ENCODE measurements at regions not wholly inside any gene's neighbourhood (a gene's known extent, or its start where the extent isn't known, plus 50 kb on each side); places are given as distances from the start of the nearest gene placed in this dataset.
"Not testable (repeated sequence)": the region's sequence is repeated elsewhere in the genome, so short reads cannot be mapped to it uniquely, and the experiment has no call there.

DNA sequence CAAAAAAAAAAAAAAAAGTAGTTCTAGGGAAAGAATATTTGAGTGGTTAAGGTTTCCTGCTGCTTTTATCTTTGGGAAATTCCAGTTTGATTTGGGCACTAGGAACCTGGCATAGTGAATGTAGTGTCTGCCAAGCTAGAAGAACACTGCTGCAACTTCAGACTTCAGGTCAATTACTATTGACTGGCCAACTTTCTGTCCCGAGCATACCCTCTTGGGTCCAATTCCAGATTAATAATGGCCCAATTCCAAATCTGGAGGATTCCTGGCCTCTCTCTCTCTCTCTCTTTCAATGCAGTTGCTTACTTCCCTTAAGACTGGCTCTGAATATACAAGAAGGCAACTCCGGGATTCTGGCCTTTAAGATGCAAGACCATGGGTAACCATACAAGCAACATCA, 74.9 kb downstream of the ANKEF1 start:
- FAIRE-seq = no peak

DNA sequence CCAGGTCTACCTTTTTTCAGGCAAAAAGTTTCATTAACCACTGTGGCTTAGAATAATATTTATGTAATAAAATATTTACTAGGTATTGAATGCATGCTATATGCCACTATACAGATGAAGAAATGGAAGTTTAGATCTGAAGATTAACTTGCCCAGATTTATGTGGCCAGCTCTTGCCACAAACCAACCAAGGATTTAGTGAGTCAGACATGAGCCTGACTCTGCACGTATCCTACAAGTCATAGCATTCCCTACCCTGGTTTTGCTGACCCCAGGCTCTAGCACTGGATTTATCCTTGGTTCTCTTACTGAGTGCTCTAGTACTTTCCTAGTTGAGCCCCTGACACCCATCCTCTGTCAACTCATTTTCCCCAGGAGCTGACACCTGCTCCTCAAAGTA, 75.4 kb downstream of the ANKEF1 start:
- no peak for FAIRE-seq

DNA sequence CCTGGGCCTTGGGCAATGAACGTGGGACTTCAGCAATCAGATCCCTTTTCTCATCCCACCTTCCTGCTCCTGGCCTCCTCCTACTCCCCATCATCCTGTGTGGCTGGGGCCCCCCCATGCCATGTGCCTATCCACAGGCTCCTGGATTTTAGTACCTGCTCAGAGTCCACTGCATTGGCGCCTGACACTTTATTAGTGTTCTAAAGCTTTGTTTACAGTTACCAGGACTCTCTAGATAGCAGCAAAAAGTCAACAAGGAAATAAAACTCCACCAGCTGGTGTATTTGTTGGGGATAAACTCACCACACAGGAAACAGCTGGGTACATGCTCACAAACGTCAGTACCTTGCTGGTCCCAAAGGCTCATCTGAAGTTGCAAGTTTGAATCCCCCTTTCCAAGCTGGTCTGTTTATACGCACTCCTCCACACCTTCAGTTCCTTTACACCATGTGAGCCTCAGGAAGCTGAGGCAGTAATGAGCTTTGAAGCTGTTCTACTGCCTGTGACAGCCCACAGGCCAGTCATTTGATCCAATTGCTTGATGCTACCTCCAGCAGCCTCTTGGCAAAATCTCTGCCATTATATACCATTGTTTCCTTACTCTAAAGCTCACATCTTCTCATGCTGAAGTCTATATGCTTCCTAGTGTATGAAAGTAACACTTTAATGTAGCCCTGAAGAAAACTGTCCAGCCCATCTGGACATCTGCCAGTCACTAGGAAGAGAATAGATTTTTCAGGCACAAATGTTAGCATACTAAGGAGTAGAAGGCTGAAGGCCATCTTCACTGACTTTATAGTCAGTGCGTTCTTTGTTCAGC, 76.6 kb downstream of the ANKEF1 start:
- peak; percentile 79 for FAIRE-seq

DNA sequence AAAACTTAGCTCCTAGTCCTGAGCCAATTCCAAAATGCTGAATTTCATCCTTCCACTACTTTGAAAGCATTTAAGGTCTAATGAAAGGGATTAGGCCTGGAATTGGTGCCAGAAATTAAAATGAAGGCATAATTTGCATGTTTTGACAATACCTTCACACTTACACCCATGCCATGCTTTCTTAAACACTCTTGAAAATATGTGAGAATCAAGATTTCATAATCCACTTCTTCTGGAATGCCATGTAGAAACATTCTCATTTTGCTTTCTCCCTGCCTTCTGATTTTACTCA, 77.1 kb downstream of the ANKEF1 start:
- FAIRE-seq = no peak

DNA sequence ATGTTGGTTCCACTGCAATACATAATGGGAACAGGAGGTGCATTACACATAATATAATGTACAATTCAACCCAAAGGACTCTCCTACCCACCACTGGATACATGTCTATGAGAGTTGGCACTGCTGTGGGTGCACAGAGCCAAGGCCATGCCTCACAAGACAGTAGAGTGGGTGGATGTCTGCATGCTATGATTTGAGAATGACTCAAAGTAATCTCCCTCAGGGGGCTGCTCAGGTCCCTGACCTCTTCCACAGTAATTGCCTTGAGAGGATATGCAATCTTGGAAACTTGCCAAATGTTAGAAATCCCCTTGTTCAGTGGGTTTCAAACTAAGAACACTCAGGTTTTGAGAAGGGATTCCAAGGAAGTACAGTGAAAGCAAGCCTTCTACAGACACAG, 79.0 kb downstream of the ANKEF1 start:
- FAIRE-seq = no peak

DNA sequence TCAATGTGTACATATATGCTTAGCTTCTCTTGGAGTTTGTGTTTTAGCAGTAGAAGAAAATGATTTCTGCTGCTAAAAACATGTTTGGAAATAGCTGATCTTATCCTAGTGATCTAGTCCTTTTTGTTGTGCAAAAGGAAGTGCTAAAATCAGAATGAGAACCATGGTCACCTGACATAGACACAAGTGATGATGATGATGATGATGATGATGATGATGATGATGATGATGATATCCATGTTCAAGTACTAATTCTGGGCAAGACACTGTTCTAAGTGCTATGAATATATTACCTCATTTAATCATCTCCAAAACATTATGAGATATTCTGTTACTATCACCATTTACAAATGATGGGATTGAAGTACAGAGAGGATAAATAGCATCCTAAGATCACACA, 79.8 kb downstream of the ANKEF1 start:
- FAIRE-seq = no peak

DNA sequence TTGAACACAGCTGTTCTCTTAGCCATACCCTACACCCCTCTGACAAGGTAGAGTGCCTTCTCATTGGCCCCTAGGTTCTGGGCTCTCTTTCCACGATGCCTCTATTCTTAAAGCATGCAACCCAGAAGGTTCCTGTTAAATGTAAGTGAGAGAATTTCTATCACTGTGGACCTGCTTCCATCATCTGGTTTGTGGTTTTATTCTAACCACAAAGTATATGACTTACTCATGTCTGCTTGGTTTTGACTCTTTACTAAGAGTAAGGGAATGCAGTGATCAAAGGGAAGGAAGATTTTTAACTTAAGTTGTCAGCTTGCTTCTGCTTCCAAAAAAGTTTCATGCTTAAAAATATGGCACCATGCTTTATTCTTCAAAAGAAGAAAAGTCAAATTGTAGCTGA, 80.2 kb downstream of the ANKEF1 start:
- FAIRE-seq = no peak

DNA sequence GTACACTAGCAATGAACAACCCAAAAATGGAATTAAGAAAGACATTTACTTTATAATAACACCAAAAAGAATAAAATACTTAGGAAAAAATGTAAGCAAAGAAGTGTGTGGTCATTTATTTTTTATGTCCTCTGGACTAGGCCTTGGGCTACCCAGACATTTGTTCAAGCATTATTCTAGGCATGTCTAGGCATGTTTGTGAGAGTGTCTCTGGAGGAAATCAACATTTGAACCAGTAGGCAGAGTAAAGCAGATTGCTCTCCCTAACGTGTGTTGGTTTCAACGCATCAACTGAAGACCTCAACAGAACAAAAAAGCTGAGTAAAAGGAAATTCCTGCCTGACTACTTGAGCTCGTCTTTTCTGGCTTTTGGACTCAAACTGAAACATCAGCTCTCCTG, 84.5 kb downstream of the ANKEF1 start:
- FAIRE-seq = no peak

DNA sequence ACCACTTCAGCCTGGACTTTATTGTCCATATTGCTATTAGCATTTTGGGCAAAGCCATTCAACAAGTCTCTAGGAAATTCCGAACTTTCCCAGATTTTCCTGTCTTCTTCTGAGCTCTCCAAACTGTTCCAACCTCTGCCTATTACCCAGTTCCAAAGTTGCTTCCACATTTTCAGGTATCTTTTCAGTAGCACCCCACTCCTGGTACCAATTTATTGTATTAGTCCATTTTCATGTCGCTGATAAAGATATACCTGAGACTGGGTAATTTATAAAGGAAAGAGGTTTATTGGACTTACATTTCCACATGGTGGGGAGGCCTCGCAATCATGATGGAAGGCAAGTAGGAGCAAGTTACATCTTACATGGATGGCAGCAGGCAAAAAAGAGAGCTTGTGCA, 90.1 kb downstream of the ANKEF1 start:
- FAIRE-seq = not testable (repeated sequence)

DNA sequence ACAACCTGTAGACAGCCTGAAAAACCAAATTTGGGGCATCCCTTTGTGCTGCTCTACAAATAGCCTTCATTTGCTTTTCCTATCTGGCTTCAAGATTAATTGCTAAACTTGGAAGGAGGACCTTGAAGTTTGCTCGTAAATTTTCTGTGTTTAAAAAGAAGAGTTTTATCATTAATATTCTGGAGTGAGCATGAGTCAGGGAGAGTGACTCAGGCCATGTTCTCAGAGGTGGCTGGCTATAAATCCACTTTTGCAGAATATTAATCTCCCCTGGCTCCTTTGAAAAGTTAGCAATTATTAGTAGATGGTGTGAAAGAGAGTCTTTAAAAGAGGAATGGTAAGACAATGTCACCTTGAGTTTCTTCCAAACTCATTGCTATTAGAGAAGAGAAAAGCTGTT, 91.0 kb downstream of the ANKEF1 start:
- FAIRE-seq = no peak

DNA sequence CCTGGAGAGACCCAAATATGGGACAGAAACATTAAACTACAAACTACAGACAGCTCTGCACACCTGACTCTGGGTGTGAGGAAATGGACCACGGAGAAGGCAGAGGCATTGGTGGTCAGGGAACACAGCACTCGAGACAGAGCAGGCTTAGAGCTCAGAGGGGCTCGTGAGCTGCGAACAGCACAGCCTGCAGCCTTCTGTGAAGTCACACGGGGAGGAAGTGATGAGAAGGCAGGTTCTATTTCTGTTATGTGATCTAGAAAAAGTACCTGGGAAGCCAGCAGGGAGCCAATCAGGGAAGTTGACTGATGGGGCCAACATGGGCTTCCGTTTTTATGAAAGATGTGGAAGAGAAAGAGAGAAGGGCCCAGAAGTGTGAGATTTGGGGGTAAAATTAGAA, 88.9 kb upstream of the SNAP25 start:
- no peak for FAIRE-seq

DNA sequence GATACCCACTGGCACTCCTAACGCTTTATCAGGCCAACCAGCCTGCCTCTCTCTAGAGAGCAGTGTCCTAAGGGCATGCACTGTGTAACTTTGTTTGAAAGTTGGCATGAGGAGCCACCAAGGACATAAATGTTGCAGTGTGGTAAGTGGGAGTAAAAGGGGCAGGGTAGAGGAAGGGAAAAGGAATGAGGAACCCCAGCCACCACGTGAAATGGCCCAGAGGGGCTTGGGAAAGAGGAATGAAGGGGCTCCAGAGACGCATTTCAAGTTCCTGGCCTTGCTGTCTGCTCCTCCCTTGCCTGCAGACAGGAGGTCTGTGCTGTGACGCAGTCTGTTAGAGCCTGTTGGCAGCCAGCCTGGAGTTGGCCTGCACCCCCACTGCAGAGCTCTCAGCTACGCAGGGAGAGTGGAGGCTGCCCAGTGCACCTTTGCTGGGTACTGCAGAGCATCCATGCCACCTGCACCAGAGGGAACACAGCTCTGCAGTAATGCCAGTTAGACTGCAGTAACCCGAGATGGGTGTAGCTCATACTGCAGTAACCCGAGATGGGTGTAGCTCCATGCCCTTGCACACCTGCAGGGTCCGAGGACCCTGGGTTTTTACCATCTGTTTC, 86.8 kb upstream of the SNAP25 start:
- no peak for FAIRE-seq

DNA sequence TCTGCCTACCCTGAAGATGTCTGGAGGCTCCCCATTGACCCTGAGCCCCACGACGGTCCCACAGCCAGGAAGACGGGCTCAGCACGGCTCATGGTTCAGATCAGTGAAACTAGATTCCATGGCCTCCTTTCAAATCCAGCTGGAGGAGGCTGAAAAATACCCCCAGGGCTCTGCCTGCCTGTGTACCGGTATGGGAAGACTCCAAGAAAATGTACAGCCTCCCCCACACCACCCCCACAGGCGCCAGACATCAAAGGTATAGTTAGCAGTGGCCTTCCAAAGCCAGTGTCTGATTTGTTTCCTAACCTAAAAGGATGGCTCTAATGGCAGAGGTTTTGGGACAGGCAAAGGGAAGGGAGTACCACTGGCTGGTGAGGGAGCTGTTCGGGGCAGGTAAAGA, 86.2 kb upstream of the SNAP25 start:
- no peak for FAIRE-seq

DNA sequence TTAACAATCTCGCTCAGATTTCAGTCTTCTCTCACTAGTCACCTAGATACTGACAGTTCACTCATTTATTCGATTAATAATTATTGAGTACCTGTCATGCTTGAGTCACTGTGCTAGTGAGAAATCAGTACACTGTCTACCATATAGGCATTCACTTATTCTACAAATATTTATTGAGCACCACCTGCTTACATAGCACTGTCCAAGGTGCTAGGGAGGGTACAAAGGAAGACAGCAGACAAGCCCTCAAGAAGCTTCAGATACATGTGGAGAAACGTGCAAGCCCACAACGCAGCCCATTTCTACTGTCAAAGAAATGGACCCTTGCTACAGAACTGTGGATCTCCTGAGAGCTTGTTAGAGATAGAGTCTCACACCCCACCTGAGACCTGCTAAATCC, 85.1 kb upstream of the SNAP25 start:
- no peak for FAIRE-seq

DNA sequence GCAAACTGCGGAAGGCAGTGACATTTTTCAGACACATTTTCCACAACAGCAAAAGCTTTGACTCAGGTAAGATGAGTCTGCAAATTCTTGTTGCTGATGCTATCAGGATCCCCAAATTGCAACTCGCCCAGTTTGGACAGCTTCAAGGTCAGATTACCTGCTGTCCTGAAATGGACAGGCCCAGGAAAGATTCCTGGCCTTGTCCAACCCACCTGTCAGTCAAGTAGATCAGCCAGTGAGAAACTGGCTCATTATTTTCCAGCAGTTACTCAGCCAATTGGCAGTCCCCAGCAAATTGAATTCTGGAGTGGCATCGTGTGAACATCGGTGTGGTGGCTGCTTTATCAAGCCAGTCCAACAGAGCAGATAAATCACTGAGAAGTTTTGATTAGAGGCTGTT, 84.5 kb upstream of the SNAP25 start:
- FAIRE-seq = no peak

DNA sequence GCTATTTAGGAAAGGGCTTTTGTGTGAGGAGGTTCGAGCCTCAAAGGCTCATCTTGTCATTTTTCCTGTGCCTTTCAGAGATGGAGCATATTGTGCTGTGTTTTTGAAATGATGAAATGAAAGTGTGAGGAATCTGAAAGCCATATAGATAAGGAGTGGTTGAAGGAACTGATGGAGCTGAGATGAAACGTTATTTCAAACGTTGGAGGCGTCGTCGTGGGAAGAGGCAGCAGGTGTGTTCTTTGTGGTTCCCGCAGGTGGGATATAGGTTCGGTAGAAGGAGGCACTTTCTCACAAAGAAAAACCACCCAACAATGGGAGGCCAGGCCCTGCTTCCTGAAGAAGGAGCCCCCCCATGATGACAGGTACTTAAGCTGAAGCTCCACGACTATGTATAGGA, 83.2 kb upstream of the SNAP25 start:
- no peak for FAIRE-seq

DNA sequence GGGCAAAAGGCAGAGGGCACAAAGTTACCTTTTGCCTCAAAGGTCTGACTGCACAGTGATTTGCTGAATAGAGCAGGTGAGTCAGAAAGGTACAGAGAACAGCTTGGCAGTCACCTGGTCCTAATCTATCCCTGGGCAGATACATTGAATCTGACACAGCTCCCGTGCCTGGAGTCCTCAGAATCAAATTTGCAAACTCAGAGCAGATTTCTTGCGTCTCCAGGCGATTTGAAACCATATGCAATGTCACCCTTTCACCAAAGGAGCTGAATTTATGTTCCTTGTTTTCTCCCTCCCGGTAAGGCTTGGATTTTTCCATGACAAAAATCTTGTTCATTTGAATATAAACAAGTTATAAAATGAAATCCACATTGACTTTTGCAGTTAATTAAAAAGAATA, 81.6 kb upstream of the SNAP25 start:
- no peak for FAIRE-seq

DNA sequence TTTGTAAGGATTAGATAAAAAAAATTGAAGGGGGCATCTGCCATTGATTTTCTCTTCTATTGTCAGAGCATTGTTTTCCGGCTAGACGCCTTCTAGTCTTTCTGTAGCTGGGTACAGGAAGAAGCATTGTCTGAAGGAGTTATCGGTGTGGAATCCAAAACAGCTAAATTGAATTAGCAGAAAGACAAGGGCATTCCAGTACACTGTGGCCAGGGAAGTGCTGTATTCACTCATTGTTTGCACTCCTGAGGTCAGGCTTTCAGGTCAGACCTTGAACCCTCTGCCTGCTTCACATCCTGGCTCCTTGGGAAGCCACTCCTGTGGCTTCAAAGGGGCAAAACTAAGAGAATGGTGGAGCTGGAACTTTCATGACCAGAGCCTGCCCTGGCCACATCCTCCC, 81.1 kb upstream of the SNAP25 start:
- no peak for FAIRE-seq

DNA sequence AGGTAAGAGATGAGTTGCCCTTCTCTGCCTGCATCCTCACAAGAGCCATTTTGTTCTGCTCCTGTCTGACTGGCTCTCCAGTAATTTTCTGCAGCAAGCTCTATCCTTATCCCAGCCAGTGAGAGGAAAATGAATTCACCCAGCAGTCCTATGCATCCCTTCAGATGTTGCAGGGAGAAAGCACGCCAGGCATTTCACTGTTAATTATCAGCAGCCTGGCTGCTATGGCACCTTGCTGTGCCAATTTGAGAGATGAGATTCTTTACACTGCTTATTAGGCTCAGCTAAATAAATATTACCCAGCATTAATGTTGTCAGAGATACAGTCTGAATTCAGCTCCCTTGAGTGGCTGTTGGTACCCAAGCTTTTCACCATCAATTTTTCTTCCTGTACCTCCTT, 61.1 kb upstream of the SNAP25 start:
- no peak for FAIRE-seq

DNA sequence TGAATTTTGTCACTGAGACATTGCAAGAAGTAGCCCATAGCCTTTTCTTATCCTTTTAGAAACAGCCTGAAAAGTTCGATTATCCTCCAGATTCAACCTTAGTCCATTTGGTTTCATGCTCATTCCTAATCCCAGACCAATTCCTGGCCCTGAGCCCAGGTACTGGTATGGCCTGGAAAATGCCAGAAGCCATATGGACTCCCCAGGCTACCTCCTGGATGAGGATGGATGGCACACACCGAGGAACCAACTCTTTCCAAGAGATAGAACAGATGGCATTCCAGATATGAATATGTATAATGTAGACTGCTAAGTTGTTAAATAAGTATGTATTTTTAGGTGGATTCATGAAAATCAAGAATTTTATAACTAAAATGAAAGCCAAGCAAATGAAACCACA, 51.6 kb upstream of the SNAP25 start:
- FAIRE-seq = no peak

DNA sequence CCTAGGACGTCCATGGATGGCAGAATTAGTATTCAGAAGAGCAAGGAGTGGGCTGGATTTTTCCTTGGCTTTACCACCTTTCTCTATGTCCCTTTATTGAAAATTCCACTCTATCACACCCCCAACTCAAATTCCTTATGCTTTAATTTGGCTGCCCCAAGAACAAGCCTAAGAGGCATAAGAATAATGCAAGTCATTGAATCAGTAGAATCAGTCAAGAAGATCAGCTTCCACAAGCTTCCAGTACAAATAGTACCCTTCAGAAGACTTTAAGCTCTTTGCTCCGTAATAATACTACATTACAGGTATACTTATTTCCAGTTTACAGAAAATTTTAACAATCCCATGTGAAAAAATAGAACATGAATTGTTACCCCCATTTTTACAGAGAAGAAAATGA, 51.0 kb upstream of the SNAP25 start:
- FAIRE-seq = no peak

Data from islet of Langerhans (tissue), 1 donor.